A673 (cell line): ENCODE measurements at regions not wholly inside any gene's neighbourhood (a gene's known extent, or its start where the extent isn't known, plus 50 kb on each side); places are given as distances from the start of the nearest gene placed in this dataset.

ENCODE experiments used
- CTCF ChIP-seq: fragments of 300-800, 200-600 bp; sonication (generic); conservative IDR thresholded peaks from 2 replicates; pipeline ENCODE4 v1.5.1; 2017; ENCODE audit warnings: low read depth, mild to moderate bottlenecking, antibody characterized with exemption, low read length, moderate library complexity, mixed read lengths
- EZH2 ChIP-seq: fragments of 200-600 bp; sonication (generic); IDR thresholded peaks from 2 replicates; pipeline ENCODE4 v1.6.1; 2017; ENCODE audit warnings: borderline replicate concordance, low read depth, mild to moderate bottlenecking, mixed read lengths, antibody characterized with exemption, low read length; ENCODE audit not compliant: poor library complexity, severe bottlenecking

- TF ChIP-seq CTCF: no peak
- no peak for TF ChIP-seq EZH2
These were observed 111.0 kb downstream of the RASGEF1B start for GRCh38 chr4:81360737-81361136.
